ENCODE measurements at regions not wholly inside any gene's neighbourhood (a gene's known extent, or its start where the extent isn't known, plus 50 kb on each side); places are given as distances from the start of the nearest gene placed in this dataset.

DNA sequence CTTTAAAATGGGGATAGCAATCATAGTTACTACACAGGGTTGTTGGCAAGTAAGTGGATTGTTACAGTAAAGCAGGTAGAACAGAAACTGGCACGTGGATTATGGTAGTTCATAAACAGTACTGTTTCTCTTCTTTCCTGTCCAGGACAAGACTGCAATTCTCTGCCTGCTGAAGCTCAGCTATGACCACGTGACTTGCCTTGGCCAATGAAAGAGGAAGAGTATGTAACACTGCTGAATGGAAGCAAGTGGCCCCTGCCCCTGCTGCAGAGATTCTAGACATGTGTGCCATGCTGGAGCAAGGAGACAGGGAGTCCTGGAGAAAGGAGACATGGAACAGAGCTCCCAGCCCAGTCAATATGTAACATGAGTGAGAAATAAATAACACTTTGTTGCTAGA lies 66.6 kb upstream of the TOX3 start:
- TF ChIP-seq POLR2A (IDR thresholded peaks at IDR 0.05) = no peak
- Histone ChIP-seq H3K27ac (no peak overlapping the region), H3K27me3 (no peaks in the 10 kb centered on the region), H3K4me3 (no peak overlapping the region), H3K4me1 (peaks cover 0 to 12% (median 9%) of the 10 kb centered on the region in 4 donors), H3K9me3 (no peaks in the 10 kb centered on the region), H3K36me3 (no peaks in the 10 kb centered on the region)
- DNase-seq = no peak
- in situ Hi-C loops (cut with MboI; ENCODE audit: low pct_ligation_motif_present in 1 of 4, low pct_unique_long_range_greater_than_20kb in 1 of 4, low sequenced_read_pairs in 3 of 4) = no loop called here
- WGBS, 2 donors (ENCODE audit: low coverage in 1 of 2) = 49 to 55% methylated on average over 2 of the region's 2 CpGs
- intact Hi-C loops (cut with DNase I; ENCODE audit: low total_unique reads) = no loop called here

DNA sequence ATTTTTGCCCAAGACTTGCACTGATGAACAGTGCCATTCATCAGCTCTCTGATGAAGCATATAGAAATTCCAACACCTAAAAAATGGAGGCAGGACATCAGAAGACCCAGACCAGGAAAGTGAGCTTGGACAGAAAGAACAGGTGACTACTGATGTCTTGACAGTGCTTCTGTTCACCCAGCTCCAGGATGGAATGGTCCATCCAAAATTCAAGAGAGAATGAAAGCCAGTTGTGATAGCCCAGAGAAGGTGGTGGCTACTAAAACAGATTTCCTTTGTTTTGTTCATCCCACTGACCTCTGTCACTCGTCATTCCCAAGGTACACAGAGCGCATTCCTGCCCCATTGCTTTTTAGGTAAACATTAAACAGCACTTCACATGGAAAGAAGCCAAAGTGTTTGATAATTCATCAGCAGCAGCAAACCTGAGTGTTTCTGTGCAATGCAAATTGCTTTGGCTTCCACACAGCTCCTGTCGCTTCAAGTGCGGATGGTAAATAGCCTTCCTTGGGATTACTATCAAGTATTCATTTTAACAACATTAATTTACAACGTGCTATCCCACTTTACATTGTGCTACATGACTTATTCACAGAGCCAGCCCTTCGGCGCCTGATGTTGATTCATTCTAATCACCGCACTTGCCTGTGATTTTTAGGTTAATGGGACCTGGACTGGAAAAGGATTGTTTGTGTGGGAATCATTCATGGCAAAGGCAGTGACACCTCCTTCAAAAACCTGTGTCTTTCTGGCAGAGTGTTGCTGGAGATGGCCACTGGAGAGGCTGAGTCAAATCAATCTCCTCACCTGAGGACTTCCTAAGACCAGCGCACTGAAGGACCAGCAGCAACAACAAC lies 65.1 kb upstream of the TOX3 start:
- Histone ChIP-seq H3K36me3 (no peaks in the 10 kb centered on the region), H3K9me3 (no peaks in the 10 kb centered on the region), H3K4me1 (peaks cover 0 to 12% (median 9%) of the 10 kb centered on the region in 4 donors), H3K27me3 (no peaks in the 10 kb centered on the region), H3K27ac (peak overlapping the region; percentile 60 to 78 (median 68)), H3K4me3 (no peak overlapping the region)
- TF ChIP-seq EP300 (IDR thresholded peaks at IDR 0.05; ENCODE audit: low read depth) (no peak), POLR2A (IDR thresholded peaks at IDR 0.05) (peak; percentile 28), POLR2AphosphoS5 (IDR thresholded peaks at IDR 0.05) (peak in 2 of 3 donors; percentile 55 to 61)
- TF ChIP-seq, protein P1, sequence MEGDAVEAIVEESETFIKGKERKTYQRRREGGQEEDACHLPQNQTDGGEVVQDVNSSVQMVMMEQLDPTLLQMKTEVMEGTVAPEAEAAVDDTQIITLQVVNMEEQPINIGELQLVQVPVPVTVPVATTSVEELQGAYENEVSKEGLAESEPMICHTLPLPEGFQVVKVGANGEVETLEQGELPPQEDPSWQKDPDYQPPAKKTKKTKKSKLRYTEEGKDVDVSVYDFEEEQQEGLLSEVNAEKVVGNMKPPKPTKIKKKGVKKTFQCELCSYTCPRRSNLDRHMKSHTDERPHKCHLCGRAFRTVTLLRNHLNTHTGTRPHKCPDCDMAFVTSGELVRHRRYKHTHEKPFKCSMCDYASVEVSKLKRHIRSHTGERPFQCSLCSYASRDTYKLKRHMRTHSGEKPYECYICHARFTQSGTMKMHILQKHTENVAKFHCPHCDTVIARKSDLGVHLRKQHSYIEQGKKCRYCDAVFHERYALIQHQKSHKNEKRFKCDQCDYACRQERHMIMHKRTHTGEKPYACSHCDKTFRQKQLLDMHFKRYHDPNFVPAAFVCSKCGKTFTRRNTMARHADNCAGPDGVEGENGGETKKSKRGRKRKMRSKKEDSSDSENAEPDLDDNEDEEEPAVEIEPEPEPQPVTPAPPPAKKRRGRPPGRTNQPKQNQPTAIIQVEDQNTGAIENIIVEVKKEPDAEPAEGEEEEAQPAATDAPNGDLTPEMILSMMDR (IDR thresholded peaks at IDR 0.05) = no peak
- peak; percentile 56 for DNase-seq
- intact Hi-C loops (cut with DNase I; ENCODE audit: low total_unique reads) = no loop called here
- in situ Hi-C loops (cut with MboI; ENCODE audit: low pct_ligation_motif_present in 1 of 4, low pct_unique_long_range_greater_than_20kb in 1 of 4, low sequenced_read_pairs in 3 of 4) = no loop called here
- WGBS, 2 donors (ENCODE audit: low coverage in 1 of 2) = 44 to 60% methylated on average over 8 to 9 of the region's 9 CpGs

DNA sequence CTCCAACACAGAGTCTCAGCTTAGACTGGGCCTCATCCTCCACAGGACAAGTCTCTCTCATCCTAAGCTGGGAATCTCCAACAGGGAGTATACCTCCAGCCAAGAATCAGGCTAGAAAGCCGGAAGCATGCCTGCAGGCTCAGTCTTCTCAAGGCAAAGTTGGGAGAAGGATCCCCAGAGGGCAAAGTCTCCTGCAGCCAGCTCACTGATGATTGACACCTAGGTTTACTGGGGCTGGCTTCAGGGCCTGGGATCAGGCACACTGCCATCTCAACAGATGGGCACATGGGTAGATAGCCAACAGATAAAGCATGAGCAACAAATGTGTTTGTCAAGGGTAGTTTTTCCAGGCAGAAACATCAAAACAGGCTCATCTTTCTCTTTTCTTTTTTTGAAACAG lies 56.1 kb upstream of the TOX3 start:
- WGBS, 2 donors (ENCODE audit: low coverage in 1 of 2) = 38% methylated on average over 1 of the region's 1 CpG; no CpG with 5 or more reads in 1 of the 2 donors
- no peak for TF ChIP-seq POLR2AphosphoS5 (IDR thresholded peaks at IDR 0.05)
- TF ChIP-seq, protein P1 (IDR thresholded peaks at IDR 0.05) = no peak
- no peak for TF ChIP-seq POLR2A (IDR thresholded peaks at IDR 0.05)
- no peak for TF ChIP-seq EP300 (IDR thresholded peaks at IDR 0.05; ENCODE audit: low read depth)
- Histone ChIP-seq H3K27ac (no peak overlapping the region), H3K4me3 (no peak overlapping the region), H3K27me3 (no peaks in the 10 kb centered on the region), H3K36me3 (no peaks in the 10 kb centered on the region), H3K4me1 (peaks cover 0 to 8% (median 0%) of the 10 kb centered on the region in 4 donors), H3K9me3 (no peaks in the 10 kb centered on the region)
- peak; percentile 42 for DNase-seq
- in situ Hi-C loops (cut with MboI; ENCODE audit: low pct_ligation_motif_present in 1 of 4, low pct_unique_long_range_greater_than_20kb in 1 of 4, low sequenced_read_pairs in 3 of 4) (no loop called here), intact Hi-C loops (cut with DNase I; ENCODE audit: low total_unique reads) (no loop called here)

DNA sequence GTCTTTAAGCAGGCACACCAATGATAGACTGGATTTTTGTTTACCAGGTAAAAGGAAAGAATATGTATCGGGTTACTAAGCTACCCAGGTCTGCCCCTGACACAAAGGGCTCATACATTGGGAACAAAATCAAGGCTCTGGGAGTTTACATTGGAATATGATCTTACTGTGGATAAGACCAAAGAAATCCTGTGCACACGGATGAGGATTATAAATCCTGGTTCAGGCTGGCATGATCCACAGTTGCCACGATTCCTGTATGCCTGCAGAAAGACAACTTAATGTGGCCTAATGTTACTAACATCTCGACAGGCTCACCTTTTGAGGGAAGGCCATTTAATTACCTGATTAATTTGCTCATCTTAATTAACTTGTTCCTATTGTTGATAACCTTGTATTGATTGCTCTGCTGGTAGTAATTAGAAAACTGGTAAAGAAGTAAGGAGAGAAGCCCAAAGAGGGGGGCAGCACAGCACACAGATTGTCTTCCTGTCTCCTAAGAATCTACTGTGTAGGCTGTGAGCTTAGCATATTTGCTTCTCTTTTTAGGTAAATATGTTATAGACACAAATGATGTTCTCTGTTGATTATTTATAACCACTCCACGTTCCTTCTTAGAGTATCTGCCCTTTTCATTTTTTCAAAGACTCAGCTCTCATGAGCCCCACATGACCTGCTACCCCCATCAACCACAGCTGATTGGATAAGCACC lies 51.0 kb upstream of the TOX3 start:
- no peaks in the 10 kb centered on the region for H3K36me3 ChIP-seq
- no peaks in the 10 kb centered on the region for H3K27me3 ChIP-seq
- peak; percentile 34 for DNase-seq
- H3K9me3 ChIP-seq = no peaks in the 10 kb centered on the region
- in situ Hi-C loops (cut with MboI; ENCODE audit: low pct_ligation_motif_present in 1 of 4, low pct_unique_long_range_greater_than_20kb in 1 of 4, low sequenced_read_pairs in 3 of 4) = no loop called here
- no peak overlapping the region for H3K4me3 ChIP-seq
- peaks cover 0 to 10% (median 4%) of the 10 kb centered on the region in 4 donors for H3K4me1 ChIP-seq
- peak overlapping the region in 1 of 4 donors; percentile 47 for H3K27ac ChIP-seq
- intact Hi-C loops (cut with DNase I; ENCODE audit: low total_unique reads) = no loop called here
- WGBS, 2 donors (ENCODE audit: low coverage in 1 of 2) = 29 to 30% methylated on average over 3 to 5 of the region's 5 CpGs
- TF ChIP-seq POLR2AphosphoS5 (IDR thresholded peaks at IDR 0.05) (no peak), POLR2A (IDR thresholded peaks at IDR 0.05) (no peak), EP300 (IDR thresholded peaks at IDR 0.05; ENCODE audit: low read depth) (no peak)
- TF ChIP-seq, protein P1 (IDR thresholded peaks at IDR 0.05) = no peak

Measured in transverse colon (tissue), 4 donors.